ENCODE measurements at regions not wholly inside any gene's neighbourhood (a gene's known extent, or its start where the extent isn't known, plus 50 kb on each side); places are given as distances from the start of the nearest gene placed in this dataset.

DNA sequence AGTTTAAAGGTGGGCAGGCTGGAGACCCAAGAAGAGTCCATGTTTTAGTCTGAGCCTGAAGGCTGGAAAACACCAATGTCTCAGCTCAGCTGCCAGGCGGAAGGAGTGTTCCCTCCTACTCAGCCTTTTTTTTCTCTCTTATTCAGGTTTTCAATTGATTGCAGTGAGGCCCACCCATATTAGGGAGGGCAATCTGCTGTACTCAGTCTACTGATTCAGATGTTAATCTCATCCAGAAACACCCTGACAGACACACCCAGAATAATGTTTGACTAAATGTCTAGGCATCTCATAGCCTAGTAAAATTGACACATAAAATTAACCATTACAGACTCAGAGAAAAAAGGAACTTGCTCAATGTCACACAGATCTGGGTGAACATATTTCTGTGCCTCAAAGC lies 347.1 kb downstream of the GBA3 start:
- Histone ChIP-seq H3F3A (ENCODE audit: low read depth) (no peaks in the 10 kb centered on the region), H3K4me3 (ENCODE audit: low read length, poor library complexity, severe bottlenecking) (no peak overlapping the region), H3K9ac (ENCODE audit: low read depth, low read length, poor library complexity, severe bottlenecking) (no peak overlapping the region), H3K36me3 (ENCODE audit: insufficient read depth, low read length) (no peaks in the 10 kb centered on the region), H3K9me3 (ENCODE audit: insufficient read depth, low read depth, low read length) (no peaks in the 10 kb centered on the region; the same call in 1 of the 2 replicates), H4K20me1 (ENCODE audit: insufficient read depth, low read length, poor library complexity, severe bottlenecking) (no peaks in the 10 kb centered on the region), H3K79me2 (ENCODE audit: insufficient read depth, low read length) (no peaks in the 10 kb centered on the region), H3K9me2 (replicated peaks; ENCODE audit: low read depth, low read length) (no peaks in the 10 kb centered on the region), H3K4me1 (ENCODE audit: insufficient read depth, low read length, poor library complexity, severe bottlenecking) (no peaks in the 10 kb centered on the region), H3K4me2 (ENCODE audit: low read depth, low read length, poor library complexity, severe bottlenecking) (no peak overlapping the region), H3K27me3 (ENCODE audit: insufficient read depth, low read length, poor library complexity, severe bottlenecking) (no peaks in the 10 kb centered on the region), H2AFZ (ENCODE audit: low read length) (no peak overlapping the region)
- TF ChIP-seq, protein P1, sequence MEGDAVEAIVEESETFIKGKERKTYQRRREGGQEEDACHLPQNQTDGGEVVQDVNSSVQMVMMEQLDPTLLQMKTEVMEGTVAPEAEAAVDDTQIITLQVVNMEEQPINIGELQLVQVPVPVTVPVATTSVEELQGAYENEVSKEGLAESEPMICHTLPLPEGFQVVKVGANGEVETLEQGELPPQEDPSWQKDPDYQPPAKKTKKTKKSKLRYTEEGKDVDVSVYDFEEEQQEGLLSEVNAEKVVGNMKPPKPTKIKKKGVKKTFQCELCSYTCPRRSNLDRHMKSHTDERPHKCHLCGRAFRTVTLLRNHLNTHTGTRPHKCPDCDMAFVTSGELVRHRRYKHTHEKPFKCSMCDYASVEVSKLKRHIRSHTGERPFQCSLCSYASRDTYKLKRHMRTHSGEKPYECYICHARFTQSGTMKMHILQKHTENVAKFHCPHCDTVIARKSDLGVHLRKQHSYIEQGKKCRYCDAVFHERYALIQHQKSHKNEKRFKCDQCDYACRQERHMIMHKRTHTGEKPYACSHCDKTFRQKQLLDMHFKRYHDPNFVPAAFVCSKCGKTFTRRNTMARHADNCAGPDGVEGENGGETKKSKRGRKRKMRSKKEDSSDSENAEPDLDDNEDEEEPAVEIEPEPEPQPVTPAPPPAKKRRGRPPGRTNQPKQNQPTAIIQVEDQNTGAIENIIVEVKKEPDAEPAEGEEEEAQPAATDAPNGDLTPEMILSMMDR (conservative IDR thresholded peaks at IDR 0.05; ENCODE audit: low read length): no peak
- TF ChIP-seq EZH2phosphoT487 (IDR thresholded peaks at IDR 0.05; ENCODE audit: borderline replicate concordance): no peak

DNA sequence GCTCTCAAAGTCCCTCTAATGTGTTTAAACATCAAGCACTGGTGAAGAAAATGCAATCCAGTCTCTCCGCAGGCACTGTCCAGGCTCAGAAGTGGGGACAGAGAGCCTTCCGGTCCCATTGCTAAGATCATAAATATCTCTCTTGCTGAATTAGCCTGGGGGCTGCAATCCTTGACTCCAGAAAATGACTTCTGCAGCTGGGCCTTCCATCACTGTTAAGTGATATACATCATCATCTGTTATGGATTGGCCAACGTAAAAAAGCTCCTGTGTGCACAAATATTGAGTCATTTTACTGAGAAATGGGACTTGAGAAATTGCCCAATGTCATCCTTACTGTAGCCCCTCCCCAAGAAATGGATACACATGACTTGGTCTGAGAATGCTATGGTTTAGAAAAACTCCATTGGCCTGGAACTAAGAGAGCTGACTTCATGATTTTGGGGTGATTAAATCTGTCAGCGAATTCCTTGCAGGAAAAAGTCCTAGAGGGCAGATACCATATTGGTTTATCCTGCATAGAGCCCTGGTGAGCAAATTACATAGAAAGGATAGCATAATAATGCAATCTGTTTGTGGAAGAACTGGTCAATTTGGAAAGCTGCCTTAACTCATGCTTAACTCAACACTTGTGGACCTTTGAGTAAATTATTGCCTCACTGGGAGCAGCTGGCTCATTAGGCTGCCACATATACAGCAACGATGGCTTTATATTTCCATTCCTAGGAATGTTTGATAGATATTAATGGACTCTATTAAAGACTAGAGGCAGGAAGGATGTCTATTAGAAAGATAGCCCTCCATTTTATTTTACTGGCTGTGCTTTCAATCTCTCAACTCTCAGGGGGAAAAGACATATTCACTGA lies 346.1 kb downstream of the GBA3 start:
- Histone ChIP-seq H3K36me3 (ENCODE audit: insufficient read depth, low read length) (no peaks in the 10 kb centered on the region), H3K27me3 (ENCODE audit: insufficient read depth, low read length, poor library complexity, severe bottlenecking) (no peaks in the 10 kb centered on the region), H3K79me2 (ENCODE audit: insufficient read depth, low read length) (no peaks in the 10 kb centered on the region), H3K4me3 (ENCODE audit: low read length, poor library complexity, severe bottlenecking) (no peak overlapping the region), H4K20me1 (ENCODE audit: insufficient read depth, low read length, poor library complexity, severe bottlenecking) (no peaks in the 10 kb centered on the region), H2AFZ (ENCODE audit: low read length) (no peak overlapping the region), H3F3A (ENCODE audit: low read depth) (no peaks in the 10 kb centered on the region), H3K4me2 (ENCODE audit: low read depth, low read length, poor library complexity, severe bottlenecking) (no peak overlapping the region), H3K9me3 (ENCODE audit: insufficient read depth, low read depth, low read length) (no peaks in the 10 kb centered on the region; the same call in 1 of the 2 replicates), H3K9me2 (replicated peaks; ENCODE audit: low read depth, low read length) (no peaks in the 10 kb centered on the region), H3K4me1 (ENCODE audit: insufficient read depth, low read length, poor library complexity, severe bottlenecking) (no peaks in the 10 kb centered on the region), H3K9ac (ENCODE audit: low read depth, low read length, poor library complexity, severe bottlenecking) (no peak overlapping the region)
- TF ChIP-seq EZH2phosphoT487 (IDR thresholded peaks at IDR 0.05; ENCODE audit: borderline replicate concordance): no peak
- TF ChIP-seq, protein P1 (conservative IDR thresholded peaks at IDR 0.05; ENCODE audit: low read length): no peak

DNA sequence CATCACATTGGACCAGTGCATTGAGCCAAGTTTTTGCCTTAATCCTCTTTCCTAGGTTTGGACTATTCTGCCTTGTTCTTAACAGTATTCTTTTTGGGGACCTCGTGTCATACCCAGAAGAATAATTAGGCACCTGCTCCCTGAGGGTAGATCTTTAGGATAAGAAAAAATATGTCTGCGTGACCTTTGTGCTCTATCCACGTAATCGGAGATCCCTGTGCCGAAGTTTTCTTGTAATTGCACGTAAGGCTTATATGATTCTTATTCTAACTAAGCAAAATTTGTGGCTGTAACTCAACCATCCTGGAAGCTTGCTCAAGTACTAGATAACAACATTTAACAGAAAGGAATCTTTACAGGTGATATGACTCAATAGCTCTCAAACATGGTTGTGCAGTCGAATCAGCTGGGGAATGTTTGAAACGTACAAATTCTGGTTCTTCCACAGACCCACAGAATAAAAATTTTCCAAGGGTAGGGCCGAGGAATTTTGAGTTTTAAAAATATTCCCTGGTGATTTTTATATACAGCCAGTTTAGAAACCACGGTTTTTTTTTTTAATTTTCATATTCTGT lies 344.3 kb downstream of the GBA3 start:
- H3K4me3 ChIP-seq (ENCODE audit: low read length, poor library complexity, severe bottlenecking): no peak overlapping the region
- H3K4me2 ChIP-seq (ENCODE audit: low read depth, low read length, poor library complexity, severe bottlenecking): no peak overlapping the region
- H2AFZ ChIP-seq (ENCODE audit: low read length): no peak overlapping the region
- H3K79me2 ChIP-seq (ENCODE audit: insufficient read depth, low read length): no peaks in the 10 kb centered on the region
- no peak overlapping the region for H3K9ac ChIP-seq (ENCODE audit: low read depth, low read length, poor library complexity, severe bottlenecking)
- H3K4me1 ChIP-seq (ENCODE audit: insufficient read depth, low read length, poor library complexity, severe bottlenecking): no peaks in the 10 kb centered on the region
- no peaks in the 10 kb centered on the region for H3F3A ChIP-seq (ENCODE audit: low read depth)
- TF ChIP-seq, protein P1 (conservative IDR thresholded peaks at IDR 0.05; ENCODE audit: low read length): no peak
- TF ChIP-seq EZH2phosphoT487 (IDR thresholded peaks at IDR 0.05; ENCODE audit: borderline replicate concordance): no peak
- no peaks in the 10 kb centered on the region for H4K20me1 ChIP-seq (ENCODE audit: insufficient read depth, low read length, poor library complexity, severe bottlenecking)
- no peaks in the 10 kb centered on the region; the same call in 1 of the 2 replicates for H3K9me3 ChIP-seq (ENCODE audit: insufficient read depth, low read depth, low read length)
- no peaks in the 10 kb centered on the region for H3K36me3 ChIP-seq (ENCODE audit: insufficient read depth, low read length)
- H3K9me2 ChIP-seq (replicated peaks; ENCODE audit: low read depth, low read length): no peaks in the 10 kb centered on the region
- H3K27me3 ChIP-seq (ENCODE audit: insufficient read depth, low read length, poor library complexity, severe bottlenecking): no peaks in the 10 kb centered on the region
